ENCODE measurements at regions not wholly inside any gene's neighbourhood (a gene's known extent, or its start where the extent isn't known, plus 50 kb on each side); places are given as distances from the start of the nearest gene placed in this dataset.

- TF ChIP-seq, protein P1, sequence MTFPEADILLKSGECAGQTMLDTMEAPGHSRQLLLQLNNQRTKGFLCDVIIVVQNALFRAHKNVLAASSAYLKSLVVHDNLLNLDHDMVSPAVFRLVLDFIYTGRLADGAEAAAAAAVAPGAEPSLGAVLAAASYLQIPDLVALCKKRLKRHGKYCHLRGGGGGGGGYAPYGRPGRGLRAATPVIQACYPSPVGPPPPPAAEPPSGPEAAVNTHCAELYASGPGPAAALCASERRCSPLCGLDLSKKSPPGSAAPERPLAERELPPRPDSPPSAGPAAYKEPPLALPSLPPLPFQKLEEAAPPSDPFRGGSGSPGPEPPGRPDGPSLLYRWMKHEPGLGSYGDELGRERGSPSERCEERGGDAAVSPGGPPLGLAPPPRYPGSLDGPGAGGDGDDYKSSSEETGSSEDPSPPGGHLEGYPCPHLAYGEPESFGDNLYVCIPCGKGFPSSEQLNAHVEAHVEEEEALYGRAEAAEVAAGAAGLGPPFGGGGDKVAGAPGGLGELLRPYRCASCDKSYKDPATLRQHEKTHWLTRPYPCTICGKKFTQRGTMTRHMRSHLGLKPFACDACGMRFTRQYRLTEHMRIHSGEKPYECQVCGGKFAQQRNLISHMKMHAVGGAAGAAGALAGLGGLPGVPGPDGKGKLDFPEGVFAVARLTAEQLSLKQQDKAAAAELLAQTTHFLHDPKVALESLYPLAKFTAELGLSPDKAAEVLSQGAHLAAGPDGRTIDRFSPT (tag by site-specific recombination; IDR thresholded peaks at IDR 0.05) = no peak
- TF ChIP-seq ZNF561 (tag by site-specific recombination; IDR thresholded peaks at IDR 0.05; ENCODE audit: borderline replicate concordance) (no peak), OVOL3 (tag by site-specific recombination; IDR thresholded peaks at IDR 0.05) (no peak), KLF10 (tag by site-specific recombination; IDR thresholded peaks at IDR 0.05) (no peak), MYNN (tag by site-specific recombination; IDR thresholded peaks at IDR 0.05; ENCODE audit: borderline replicate concordance) (no peak), ZBTB26 (tag by site-specific recombination; optimal IDR thresholded peaks at IDR 0.05) (no peak)
Observed at GRCh38 chr12:60842181-60842580, 1246.4 kb downstream of the SLC16A7 start (continued).

DNA sequence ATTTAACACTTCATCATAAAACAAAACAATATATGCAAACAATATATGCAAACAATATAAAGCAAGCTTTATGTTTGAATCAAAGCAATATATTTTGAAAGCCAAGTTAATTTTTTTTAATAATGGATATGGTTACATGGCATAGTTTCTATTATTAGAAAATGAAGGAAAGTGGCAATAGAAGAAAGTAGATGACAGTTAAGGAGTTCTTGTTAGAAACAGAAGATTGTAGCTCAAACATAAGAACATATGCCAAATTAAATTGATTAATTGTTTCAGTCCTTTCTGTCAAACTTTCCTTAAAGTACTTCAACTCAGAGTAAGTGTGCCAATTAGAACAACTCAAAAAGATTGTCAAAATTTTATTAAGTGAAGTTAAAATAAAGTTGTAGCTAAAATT, 1248.3 kb downstream of the SLC16A7 start:
- no peaks in the 10 kb centered on the region for H3K36me3 ChIP-seq (ENCODE audit: control insufficient read depth in 2 of 2, insufficient read depth in 1 of 2, low read length in 2 of 2)
- ChIA-PET CTCF (no interaction called here), POLR2A (no interaction called here)

GRCh38 chr12:60844875-60845274, 1249.0 kb downstream of the SLC16A7 start:
- Histone ChIP-seq H3K4me3 (ENCODE audit: low read depth, low read length) (no peak overlapping the region), H3K36me3 (ENCODE audit: control insufficient read depth in 2 of 2, insufficient read depth in 1 of 2, low read length in 2 of 2) (no peaks in the 10 kb centered on the region), H3K4me1 (ENCODE audit: control insufficient read depth, insufficient read depth, low read length) (no peaks in the 10 kb centered on the region), H3K9me3 (ENCODE audit: control insufficient read depth, insufficient read depth, low read depth, low read length) (no peaks in the 10 kb centered on the region), H3K27ac (ENCODE audit: extremely low read depth, low read depth, low read length) (no peak overlapping the region)
- ChIA-PET CTCF (no interaction called here), POLR2A (no interaction called here)
- TF ChIP-seq ZNF2 (tag by site-specific recombination; IDR thresholded peaks at IDR 0.05) (no peak), ZNF664 (tag by site-specific recombination; IDR thresholded peaks at IDR 0.05) (no peak), ZNF302 (tag by site-specific recombination; IDR thresholded peaks at IDR 0.05; ENCODE audit: low read depth) (no peak), REST (tag by site-specific recombination; IDR thresholded peaks at IDR 0.05) (no peak), ZNF274 (IDR thresholded peaks at IDR 0.05; ENCODE audit: low read length) (no peak), ZNF274 (tag by site-specific recombination; IDR thresholded peaks at IDR 0.05; ENCODE audit: borderline replicate concordance) (no peak), PRDM10 (tag by site-specific recombination; IDR thresholded peaks at IDR 0.05) (no peak), ZNF830 (tag by site-specific recombination; IDR thresholded peaks at IDR 0.05; ENCODE audit: low read depth) (no peak), ZNF280C (tag by site-specific recombination; IDR thresholded peaks at IDR 0.05) (no peak), ZNF394 (tag by site-specific recombination; IDR thresholded peaks at IDR 0.05; ENCODE audit: borderline replicate concordance) (no peak), ZNF837 (tag by site-specific recombination; IDR thresholded peaks at IDR 0.05) (no peak)
- TF ChIP-seq, protein P2, sequence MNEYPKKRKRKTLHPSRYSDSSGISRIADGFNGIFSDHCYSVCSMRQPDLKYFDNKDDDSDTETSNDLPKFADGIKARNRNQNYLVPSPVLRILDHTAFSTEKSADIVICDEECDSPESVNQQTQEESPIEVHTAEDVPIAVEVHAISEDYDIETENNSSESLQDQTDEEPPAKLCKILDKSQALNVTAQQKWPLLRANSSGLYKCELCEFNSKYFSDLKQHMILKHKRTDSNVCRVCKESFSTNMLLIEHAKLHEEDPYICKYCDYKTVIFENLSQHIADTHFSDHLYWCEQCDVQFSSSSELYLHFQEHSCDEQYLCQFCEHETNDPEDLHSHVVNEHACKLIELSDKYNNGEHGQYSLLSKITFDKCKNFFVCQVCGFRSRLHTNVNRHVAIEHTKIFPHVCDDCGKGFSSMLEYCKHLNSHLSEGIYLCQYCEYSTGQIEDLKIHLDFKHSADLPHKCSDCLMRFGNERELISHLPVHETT (tag by site-specific recombination; IDR thresholded peaks at IDR 0.05) = no peak

More for the DNA sequence above, 1248.3 kb downstream of the SLC16A7 start:
- no peak overlapping the region for H3K27ac ChIP-seq (ENCODE audit: extremely low read depth, low read depth, low read length)
- H3K4me1 ChIP-seq (ENCODE audit: control insufficient read depth, insufficient read depth, low read length) = no peaks in the 10 kb centered on the region
- no peak overlapping the region for H3K4me3 ChIP-seq (ENCODE audit: low read depth, low read length)
- no peaks in the 10 kb centered on the region for H3K9me3 ChIP-seq (ENCODE audit: control insufficient read depth, insufficient read depth, low read depth, low read length)
- no peak for TF ChIP-seq SCRT1 (tag by site-specific recombination; IDR thresholded peaks at IDR 0.05; ENCODE audit: borderline replicate concordance)
- no peak for TF ChIP-seq MYNN (tag by site-specific recombination; IDR thresholded peaks at IDR 0.05; ENCODE audit: borderline replicate concordance)

All from HEK293 (cell line).